HG03439 (cell line): ENCODE measurements at regions not wholly inside any gene's neighbourhood (a gene's known extent, or its start where the extent isn't known, plus 50 kb on each side); places are given as distances from the start of the nearest gene placed in this dataset.
"Not testable (repeated sequence)": the region's sequence is repeated elsewhere in the genome, so short reads cannot be mapped to it uniquely, and the experiment has no call there.

Experiments
- ATAC-seq: cut with Tn5 transposase; IDR thresholded peaks from one replicate; pipeline ENCODE4 v1.9.1; 2021; ENCODE audit warnings: mild to moderate bottlenecking, moderate library complexity; ENCODE audit not compliant: unreplicated experiment

GRCh38 chr7:142698429-142698828, 50.8 kb upstream of the PRSS1 start:
- no peak for ATAC-seq

GRCh38 chr7:142697270-142697669, 52.0 kb upstream of the PRSS1 start:
- no peak for ATAC-seq

DNA sequence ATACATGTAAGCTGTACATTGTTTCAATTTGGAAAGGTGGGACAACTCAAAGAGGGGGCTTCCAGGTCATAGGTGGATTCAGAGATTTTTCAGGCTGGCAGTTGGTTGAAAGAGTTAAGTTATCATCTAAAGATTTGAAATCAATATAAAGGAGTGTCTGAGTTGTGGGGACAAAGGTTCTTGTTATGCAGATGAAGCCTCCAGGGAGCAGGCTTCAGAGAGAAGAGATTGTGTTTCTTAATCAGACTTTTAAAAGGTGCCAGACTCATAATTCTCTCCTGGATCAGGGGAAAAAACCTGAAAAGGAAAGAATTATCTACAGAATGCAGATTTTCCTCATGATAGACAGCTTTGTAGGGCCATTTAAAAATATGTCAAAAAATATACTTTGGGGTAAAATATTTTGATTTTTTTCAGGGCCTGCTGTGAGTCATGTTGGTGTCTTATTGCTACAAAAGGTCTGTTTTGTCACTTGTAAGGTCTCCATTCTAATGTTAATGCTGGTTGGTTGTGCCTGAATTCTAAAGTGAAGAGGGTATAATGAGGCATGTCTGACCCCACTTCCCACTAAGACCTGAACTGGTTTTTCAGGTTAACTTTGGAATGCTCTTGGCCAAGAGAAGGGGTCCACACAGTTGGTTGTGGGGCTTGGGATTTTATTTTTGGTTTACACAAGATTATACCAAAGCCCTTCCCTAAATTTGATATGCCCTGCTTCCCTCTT, 52.7 kb upstream of the PRSS1 start:
- ATAC-seq, result no peak

- ATAC-seq, result no peak
These were observed 55.4 kb upstream of the PRSS1 start for GRCh38 chr7:142693911-142694310.

DNA sequence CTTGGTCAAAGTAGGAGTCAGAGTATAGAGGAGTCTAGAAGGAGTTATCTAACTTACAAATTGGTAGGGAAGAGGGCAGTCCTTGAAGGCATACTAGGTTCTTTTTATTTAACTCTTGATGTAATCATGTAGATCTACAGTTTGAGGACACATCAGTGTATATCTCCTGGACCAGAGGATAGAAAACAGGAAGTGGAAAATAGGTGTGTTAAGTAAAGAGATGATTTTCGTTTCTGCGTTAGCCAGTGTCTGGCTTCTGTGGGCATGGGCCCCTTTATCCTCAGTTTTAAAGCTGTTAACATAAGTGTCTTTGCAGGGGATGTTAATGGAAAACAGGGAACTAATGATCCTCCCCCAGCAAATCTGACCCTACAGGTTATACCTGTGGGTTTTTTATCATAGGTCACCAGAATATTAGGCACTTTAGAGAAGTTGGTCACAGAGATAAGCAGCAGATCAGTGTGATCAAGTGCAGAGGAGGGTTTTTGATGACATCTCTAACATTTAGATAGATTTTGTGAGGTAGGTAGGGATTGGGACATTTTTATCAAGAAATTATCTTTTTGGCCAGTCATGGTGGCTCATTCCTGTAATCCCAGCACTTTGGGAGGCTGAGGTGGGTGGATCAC, 58.6 kb upstream of the PRSS1 start:
- no peak for ATAC-seq

DNA sequence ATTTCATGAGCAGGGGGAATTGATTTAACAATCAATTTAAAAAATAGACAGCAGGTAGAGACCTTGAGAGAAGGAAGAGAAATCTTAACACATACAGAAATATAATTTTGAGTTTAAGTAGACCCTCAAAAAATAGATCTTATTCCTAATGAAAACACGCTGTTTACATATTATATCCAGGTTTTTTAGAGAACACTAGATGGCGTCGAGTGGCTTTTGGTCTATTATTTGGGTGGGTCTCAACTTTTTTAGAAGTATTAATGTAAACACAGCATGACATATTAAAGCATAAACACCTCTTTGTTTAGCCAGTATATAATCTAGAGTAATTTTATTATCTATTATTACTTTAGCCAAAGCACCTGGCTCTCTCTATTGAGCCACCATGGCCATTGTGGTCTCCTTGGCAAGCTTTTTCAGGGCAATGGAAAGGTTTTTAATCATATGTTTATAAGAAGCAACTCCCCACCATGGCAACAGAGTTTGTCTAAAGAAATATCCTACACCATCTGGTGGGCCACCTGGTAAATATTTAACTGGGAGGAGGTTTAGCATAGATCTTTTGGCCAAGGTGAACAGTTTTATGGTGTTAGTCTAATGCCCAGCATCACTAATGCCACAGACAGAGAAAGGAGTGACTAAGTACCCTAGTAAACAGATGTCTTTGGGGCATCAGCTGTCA, 59.7 kb upstream of the PRSS1 start:
- no peak for ATAC-seq

DNA sequence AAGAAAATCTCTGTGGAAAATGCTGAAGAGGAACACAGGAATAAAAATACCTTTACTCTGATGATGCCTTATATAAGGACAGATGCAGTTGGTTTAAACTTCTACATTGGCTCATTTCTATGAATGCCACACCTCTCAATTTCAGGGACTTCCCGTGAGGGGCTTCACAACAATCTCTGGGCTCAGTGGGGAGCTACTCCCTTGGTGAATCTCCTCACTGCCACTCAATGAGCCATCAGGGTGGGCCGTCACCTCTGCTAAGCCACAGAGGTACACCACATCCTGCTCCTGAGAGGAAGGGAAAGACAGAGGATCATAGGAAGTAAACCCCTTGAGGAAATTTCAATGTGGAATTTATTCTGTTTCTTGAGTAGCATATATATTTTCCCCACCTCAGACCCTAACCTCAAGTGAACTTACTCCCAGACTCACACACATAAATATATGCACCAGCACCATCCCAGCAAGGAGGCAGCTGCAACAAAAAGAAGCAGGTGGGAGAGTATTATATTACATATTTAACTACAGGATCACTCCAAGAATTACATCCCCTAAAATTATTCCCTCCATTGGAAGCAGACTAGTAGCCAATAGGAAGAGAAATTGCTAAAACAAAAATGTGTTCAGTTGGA, 63.3 kb upstream of the PRSS1 start:
- no peak for ATAC-seq

DNA sequence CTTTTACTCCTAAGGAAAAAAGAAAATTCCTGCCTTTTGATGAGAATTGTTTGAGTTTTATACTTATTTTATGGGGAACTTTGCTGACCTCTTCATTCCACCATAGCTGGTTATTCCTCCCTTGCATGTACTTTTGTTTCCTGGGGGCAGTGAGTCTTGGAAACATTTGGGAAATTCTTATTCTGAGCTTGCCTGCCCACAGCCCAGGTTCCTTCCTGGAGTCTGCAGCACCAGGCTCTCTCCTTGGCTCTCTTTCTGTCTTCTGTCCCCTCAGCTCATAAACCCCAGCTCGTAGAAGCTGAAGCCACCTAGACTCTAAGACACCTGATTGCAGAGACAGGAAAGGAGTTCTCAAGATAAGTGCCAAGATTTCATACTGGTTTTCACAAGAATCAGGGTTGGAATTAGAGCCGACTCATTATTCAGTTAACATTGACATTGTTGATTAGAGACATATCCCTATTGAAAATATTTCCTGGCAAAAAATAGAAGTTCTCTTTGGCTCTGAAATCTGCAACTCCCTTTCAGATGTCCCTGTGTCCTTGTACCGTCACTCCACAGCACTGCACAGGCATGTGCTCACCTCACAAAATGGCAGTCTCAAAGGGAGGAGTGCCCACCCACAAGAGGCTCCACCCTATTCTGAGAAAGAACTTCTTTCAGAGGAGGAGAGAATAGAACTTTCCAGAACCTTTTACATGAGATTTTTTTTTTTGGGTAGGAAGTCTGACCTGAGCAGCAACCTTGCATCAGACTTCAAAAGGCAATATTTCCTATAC, 67.8 kb upstream of the PRSS1 start:
- ATAC-seq, result no peak

DNA sequence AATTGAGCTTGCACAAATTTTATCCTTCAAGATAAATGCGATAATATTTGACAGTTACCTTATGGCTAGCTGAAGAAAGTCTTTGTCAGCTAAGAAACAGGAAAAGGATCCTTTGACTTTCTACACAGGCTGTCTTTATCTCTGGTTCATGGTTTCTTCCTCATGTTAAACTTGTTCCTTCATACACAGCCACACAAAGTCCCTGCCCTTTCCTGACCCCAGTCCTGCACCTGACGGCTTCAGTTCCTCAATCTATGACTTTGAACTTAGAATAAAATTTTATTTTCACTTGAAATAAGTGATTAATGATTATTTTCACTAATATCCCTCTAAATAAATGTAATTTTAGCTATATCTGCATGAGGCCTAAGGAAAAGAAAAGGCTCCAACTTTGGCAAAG, 77.8 kb upstream of the PRSS1 start:
- ATAC-seq, result no peak

- ATAC-seq, result no peak
These were observed 78.8 kb upstream of the PRSS1 start for GRCh38 chr7:142670511-142670910.

- no peak for ATAC-seq
These were observed 80.1 kb upstream of the PRSS1 start for GRCh38 chr7:142669074-142669654.

DNA sequence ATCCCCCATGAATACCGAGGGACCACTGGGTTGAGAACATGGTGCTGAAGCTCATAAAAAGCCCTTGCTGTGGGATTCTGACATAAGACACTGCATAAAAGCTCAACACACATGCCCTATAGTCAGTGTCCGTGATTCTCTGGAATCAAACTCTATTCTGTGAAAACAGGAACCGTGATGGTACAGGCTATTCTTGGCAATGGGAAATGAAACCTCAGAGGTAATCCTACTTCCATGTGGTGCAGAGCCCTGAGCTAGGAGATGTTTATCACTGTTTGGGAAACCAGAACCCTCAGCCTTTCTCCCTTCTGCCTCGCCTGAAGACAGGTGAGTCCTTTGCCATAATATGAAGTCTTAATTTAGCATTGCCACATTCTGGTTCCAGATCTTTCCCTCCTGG, 80.8 kb upstream of the PRSS1 start:
- no peak for ATAC-seq

- no peak for ATAC-seq
These were observed 91.9 kb upstream of the PRSS1 start for GRCh38 chr7:142657376-142657775.

DNA sequence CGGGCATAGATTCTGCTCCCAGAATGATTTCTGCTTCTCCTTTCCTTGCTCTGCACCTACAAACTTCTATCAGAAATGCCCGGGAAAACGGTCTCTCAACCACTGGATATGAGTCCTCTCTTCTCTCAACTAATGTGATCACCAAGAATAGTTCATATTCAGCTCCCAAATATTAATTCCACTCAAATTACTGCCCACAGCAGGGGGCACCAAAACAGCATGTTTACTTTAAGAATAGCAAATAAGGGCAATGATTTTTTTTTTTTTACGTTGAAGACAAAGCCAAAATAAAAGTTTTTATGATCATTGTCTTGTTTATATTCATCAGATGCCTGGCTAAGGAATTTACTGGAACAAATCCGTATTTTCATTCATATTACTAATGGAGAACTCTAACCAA, 94.9 kb upstream of the PRSS1 start:
- ATAC-seq, result no peak

GRCh38 chr7:142647749-142648148, 101.5 kb upstream of the PRSS1 start:
- ATAC-seq, result no peak

- no peak for ATAC-seq
These were observed 102.7 kb upstream of the PRSS1 start for GRCh38 chr7:142646386-142647140.

DNA sequence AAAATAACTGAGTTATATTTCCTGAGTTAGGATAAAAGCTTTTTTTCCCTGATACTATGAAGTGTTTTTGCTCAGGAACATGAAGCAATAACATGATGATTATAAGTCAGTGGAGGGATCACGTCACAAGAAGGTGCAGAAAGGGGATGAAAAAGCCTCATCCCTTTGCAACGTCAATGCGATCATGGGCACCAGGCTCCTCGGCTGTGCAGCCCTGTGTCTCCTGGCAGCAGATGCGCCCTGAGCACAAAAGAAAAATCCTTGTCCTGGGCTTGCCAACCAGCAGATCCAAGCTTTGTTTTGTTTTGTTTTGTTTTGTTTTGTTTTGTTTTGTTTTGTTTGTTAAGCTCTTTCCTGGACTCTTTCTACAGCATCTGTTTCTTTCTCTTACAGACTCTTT, 103.5 kb upstream of the PRSS1 start:
- no peak for ATAC-seq

DNA sequence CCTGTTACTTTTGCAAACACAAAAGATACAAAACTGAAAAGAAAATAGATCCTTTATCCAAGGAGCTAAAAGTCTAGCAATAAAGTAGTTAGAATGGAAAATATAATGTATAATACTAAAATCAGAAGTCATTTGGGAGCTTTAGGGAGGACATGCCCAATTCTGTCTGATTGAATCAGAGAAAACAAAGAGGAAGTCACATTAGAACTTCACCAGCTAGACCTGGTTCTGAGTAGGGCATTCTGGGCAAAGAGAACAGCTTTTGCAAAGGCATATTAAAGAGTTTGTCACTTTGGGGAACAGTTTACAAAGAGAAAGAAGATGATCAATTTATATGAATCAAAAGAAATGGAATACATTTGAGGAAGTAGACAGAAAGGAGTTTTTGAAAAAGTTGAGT, 107.0 kb upstream of the PRSS1 start:
- no peak for ATAC-seq

DNA sequence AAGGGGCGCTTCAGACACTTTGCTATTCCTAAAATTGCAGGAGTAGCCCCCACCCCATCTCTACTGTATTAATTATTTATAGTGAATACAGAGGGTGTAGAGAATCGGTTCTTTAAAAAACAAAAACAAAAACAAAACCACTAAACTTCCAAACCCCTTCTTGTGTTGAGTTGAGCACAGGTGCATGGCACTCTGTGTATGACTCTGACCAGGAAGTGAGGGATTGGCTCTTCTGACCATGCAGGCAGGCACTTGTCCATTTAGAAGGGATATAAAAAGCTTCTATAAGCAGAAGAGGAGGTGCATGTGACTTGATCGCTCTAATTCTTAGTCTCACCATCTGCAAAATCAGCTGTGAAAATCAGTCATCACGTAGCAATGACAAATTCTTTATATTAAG, 108.0 kb upstream of the PRSS1 start:
- ATAC-seq, result not testable (repeated sequence)

- ATAC-seq, result no peak
These were observed 110.7 kb upstream of the PRSS1 start for GRCh38 chr7:142638581-142638980.
